CD4-positive, alpha-beta T cell treated with Interleukin-4 for 4 hours (primary cell): ENCODE measurements at regions not wholly inside any gene's neighbourhood (a gene's known extent, or its start where the extent isn't known, plus 50 kb on each side); places are given as distances from the start of the nearest gene placed in this dataset.

Experiments used
- DNase-seq: peaks from one replicate; pipeline ENCODE4 v3.0.0-alpha.2; 2020

DNA sequence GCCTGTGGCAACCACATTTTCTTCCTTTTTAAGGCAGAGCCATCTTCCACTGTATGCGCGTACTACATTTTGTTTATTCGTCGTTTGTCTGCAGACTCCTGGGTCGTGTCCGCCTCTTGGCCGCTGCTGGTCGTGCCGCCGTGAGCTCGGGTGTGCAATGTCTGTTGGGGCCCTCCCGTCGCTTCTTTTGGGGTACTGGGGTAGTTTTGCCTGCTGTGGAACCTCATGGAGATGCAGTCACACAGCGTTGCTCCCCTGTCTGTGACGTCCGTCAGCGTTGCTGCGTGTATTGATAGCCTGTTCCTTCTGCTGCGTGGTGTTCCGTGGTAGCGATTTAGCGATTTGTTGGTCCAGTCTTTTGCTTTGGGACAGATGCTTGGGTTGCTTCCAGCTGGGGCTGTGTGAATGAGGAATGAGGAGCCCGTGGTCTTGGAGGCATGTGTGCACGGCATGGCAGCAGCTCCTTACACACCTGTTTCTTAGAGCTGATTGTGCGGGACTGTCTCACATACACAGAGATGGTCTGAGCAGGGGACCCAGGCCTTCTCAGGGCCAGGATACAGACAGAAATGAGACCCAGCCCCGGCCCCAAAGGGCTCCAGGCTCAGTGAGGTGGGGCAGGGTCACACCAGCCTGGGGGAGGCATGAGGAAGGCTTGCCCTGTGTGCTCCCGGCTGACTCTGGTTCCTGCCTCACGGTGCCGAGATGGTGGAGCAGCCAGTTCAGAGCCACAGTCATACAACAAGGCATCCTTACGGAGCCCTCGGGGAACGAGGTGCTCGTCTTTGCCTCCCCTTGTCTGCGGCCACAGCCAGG lies 78.4 kb upstream of the GSE1 start:
- DNase-seq, result no peak

DNA sequence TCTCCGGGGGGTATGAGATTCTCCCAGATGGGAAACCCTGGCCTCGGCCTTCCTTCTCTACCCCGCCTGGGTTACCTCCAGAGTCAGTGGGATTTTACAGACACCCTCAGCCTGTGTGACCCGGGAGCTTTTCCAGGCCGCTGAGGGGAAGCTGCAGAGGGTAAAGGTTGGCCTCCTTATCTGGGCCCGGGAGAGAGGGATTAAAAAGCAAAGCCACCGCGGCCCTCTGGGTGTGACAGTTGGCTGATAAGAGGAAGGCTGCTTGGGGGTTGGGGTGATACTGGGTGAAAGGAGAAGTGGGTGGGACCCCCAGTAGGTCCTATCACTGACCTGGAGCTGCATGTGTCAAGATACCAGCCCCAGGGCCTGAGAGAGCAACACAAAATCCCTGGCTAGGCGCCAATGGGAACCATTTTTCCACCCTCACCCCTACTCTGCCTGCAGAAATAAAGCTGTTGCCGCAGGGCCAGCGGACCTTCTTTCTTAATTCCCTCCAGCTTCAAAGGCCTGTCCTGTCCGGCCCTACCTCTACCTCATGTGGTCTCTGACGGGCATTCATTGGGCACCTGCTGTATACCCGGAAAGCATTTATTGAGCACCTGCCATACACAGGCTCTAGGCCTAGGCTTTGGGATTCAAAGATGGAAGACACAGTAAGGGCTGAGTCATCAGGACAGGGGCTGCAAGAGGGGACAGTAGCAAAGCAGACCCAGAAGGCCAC lies 77.6 kb upstream of the GSE1 start:
- no peak for DNase-seq

DNA sequence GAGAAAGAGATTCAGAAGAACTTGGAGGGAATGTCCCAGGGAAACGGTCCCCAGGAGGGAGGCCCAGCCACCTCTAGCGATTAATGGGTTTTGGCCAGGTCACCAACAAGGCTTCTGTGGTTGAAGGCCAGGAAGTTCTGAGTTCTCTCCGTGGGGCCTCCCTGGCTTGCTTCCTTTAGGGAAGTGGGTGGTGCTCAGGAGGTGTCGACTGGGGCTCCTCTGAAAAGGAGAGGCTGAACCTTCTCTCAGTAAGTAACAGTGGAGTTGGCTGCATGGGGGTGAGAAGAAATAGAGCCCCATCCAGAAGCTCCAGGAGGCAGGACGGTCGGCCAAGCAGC lies 77.1 kb upstream of the GSE1 start:
- DNase-seq, result no peak

DNA sequence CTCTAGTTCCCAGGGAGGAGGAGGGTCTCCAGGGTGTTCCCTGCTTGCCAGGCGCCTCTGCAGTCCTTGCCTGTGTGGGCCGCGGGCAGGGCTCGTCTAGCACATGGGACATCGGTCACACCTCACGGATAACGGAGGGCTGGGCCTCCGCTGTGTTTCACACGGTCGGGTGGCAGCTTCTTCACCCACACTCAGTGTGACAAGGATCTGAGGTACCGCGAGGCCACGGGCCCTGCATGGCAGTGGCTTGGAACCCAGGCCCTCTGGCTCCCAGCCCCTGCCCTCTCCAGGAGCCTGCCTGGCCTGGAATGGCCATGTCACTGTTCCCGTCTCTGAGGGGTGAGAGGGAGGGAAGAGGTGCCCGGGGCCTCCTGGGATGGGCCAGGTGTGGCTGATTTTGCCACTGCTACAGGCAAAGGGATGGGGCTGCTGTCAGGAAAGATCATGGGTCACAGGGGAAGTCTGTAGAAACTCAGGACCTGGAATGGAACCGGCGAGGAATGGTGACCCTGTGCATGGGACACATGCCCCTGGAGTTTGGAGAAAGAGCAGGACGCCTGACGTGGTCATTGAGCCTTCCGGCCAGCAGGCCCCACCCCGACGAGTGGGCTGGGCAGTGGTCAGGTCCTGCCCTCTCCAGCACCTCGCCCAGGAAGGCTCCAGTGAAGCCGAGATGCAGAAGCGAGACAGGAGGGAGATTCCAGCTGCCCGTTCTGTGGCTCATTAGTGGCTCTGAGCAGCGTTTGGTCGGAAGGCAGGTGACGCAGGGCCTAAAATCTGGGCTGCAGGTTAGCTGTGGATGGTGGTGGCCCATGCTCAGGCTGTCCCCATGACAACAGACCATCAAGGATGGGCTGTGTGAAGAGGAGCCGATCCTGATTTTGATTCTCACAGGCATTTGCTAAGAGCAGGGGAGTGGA lies 76.5 kb upstream of the GSE1 start:
- DNase-seq, result no peak

DNA sequence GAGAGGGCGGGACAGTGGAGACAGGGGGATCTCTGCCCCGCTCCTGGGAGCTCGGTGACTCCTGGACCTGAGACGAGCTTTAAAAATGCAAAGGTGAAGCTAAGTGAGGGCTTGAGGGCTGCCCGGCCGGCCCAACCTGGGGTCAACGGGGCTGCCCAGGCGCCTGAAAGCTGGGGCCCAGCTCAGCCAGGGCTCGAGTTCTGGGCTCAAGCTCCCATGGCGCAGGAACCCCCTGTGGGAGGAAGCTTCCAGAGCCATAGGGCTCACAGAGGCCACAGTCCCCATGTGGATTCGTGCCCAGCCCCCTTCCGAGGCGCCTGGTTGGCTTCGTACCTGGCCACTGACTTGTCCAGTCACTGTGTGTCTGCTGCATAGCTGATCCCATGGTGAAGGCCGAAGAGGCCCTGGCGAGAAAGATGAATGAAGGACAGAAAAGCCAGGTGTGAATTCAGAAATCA lies 75.8 kb upstream of the GSE1 start:
- no peak for DNase-seq

DNA sequence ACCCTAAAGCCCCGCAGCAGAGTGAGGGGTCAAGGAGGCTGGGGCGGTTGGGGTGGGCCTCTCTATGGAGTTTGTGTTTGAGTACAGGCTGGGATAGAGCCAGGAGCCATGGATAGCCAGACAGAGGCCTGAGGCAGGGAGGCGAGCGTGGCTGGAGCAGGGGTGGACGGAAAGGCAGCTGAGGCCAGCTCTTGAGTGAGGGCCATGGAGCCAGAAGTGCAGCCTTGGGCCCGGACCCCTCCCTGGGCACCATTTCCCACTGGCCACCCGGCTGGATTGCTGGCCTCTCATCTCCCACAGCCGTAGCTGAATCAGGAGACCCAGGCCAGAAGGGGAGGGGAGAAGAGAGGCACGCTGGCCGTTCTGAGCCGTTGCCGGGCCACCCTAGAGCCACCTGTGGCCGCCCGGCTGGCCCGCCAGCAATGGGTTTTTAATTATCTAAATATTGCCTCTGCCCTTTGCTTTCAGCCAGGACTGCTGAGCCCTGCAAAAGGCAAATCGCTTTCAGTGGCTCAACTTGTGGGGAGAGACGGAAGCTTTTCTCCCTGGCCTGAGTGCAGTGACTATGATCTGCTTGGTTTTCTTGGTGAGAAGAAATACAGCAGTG lies 75.2 kb upstream of the GSE1 start:
- DNase-seq, result no peak

DNA sequence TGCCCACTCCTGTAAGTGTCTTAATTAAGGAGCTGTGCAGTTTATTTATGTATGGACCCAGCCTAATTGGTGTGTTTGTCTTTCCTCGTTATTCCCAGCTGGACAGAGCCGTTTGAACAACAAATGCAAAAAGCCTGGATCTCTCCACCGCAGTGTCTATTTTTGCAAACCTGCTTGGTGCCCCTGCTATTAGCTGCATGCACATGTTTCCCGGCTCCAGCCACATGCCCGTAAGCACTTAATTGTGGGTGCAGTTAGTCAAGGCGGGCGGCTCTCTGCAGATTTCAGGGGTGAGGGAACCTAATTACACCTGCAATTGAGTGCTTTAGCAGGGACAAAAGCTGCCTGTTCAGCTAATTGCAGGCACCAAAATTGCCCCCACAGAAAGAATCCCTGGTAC lies 74.0 kb upstream of the GSE1 start:
- no peak for DNase-seq

DNA sequence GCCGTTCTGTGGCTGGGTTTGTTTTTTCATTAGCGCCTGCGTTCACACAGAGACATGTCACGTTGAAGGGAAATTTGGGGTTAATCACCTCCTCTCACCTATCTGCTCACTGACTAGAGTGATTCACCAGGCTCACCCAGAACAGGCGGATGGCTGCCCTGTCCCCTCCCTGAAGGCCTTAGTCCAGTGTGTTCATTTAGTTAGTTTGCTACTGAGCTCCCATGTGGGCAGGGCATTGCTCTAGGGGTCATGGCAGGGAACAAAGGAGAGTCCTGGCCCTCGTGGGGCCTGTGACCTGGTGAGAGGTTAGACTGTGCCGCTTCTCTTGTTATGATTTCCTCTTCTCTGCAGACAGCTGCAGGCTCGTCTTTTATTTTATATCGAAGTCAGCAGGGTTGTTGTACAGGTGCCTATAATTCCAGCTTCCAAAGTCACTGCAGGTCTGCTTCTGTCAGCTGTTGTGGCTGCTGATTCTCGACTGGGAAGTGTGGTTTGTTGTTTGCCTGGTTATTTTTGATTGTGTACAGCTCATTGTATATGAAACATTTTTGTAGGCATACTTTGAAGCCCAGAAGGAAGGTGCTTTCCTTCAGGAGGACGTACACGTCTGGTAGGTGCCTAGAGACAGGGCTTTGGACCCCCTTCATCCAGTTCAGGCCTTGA lies 73.4 kb upstream of the GSE1 start:
- no peak for DNase-seq

DNA sequence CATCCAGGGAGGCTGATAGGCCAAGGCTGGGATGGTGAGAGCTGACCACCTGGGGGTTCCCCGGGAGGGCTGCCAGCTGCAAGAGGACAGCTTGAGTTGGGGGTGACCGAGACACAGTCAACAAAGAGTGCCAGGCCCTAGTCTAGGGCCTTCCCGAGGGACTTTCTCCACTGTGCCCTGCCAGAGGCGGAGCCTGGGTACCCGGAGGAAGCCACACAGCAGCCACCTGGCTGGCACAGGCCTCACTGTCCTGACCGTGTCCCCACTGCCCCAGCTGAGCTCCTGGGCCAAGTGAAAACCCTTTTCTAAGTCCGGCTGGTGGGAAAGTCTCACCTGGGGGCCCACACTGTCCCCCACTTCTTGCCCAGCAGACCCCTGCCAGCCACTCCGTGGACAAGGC lies 71.9 kb upstream of the GSE1 start:
- DNase-seq, result no peak

DNA sequence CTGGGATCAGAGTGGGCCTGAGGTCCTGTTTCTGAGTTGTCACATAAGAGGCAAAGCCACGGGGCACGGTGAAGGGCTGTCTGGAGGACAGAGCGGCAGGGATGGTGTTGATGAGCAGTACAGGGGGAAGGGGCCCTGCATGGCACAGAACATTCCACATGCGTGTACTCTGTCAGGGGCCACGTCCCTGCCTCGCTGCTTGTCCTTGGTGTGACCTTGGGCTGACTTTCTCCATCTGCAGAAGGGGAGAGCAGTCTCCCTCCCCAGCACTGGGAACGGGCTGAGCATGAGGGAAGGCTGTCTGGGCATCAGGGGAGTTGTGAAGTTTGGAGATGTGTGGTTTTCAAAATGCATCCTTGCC lies 71.5 kb upstream of the GSE1 start:
- no peak for DNase-seq

DNA sequence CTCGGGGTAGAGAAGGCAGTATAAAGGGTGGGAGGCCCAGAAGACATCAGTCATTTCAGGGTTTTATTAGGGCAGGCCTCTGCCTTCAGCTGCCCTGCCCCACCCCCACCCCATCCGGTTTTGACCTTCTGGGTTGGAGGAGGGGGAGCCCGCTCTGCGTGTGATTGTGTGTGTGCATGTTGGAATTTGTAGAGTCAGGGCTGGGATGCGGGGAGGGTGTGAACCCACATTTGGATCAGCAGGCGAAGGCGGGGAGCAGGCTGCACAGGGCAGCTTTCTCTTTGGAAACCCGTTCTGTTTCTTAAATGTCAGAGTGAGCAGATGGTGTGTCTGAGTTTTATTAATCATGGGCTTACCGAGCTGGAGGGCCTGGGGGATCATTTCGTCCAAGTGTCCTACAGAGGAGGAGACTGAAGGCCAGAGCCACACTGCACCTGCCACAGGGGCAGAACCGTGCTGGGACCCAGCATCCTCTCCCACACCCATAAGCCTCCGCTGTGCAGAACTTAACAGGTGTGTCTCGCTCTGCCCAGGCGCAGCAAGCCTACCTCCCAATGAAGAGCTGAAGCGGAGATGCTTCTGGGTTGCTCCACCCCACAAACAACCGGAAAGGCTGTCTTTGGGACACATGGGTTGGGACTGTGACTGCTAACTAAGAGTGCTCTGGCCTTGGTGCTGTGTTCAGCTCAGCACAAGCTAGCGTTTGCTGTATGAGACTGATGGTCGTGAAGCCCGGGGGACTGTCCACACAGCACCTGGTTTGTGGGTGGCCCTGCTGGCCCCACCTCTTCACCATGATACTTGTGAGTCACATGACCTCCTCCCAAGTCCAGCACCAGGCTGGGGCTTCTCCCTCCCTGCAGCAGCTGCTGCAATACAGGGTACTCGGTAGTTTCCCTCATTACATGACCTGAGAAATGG lies 70.9 kb upstream of the GSE1 start:
- DNase-seq, result no peak

DNA sequence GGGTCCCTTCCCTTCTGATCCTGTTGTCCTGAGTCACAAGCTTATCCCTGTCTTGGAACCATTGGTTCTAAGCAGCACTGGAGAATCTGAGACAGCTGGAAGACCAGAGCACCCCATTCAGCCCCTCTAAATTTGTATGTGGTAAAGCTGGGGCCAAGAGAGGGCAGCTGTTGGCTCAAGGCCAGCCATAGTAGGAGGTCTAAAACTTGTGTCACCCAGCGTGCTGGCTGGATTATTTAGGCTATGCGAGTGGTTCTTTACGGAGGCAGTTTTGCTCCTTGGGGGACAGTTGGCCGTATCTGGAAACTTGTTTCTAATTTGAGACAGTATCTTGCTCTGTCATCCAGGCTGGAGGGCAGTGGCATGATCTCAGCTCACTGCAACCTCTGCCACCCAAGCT lies 69.6 kb upstream of the GSE1 start:
- DNase-seq, result no peak

DNA sequence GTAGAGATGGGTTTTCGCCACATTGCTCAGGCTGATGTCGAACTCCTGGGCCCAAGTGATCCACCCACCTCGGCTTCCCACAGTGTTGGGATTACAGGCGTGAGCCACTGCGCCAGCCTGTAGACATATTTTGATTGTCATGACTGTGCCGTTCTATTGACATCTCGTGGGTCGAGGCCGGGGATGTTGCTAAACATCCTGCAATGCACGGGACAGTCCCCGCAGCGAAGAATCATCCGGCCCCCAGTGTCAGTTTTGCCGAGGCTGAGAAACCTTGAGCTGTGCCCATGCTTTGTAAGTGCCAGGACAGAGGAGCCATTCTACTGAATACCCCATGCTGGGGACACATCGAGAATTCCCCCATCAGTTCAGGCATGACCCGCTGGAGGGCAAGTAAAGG lies 69.1 kb upstream of the GSE1 start:
- no peak for DNase-seq

DNA sequence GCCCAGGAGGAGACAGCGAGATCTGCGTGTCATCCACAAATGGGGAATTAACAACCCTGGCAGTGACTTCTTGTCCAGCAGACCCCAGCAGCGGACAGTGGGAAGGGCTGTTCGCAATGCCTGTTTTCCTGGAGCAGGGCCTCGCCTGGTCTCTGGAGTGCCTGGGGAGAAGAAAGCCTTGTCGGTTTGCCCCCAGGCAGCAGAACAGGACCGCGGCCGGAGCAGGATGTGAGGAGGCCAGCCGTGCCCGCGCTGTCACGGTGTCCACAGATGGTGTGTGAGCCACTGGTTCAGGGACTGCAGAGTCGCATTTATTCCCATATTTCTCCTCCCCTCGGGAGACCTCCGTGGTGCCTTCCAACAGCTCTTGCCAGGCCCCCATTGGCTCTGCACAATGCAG lies 68.5 kb upstream of the GSE1 start:
- DNase-seq, result no peak

DNA sequence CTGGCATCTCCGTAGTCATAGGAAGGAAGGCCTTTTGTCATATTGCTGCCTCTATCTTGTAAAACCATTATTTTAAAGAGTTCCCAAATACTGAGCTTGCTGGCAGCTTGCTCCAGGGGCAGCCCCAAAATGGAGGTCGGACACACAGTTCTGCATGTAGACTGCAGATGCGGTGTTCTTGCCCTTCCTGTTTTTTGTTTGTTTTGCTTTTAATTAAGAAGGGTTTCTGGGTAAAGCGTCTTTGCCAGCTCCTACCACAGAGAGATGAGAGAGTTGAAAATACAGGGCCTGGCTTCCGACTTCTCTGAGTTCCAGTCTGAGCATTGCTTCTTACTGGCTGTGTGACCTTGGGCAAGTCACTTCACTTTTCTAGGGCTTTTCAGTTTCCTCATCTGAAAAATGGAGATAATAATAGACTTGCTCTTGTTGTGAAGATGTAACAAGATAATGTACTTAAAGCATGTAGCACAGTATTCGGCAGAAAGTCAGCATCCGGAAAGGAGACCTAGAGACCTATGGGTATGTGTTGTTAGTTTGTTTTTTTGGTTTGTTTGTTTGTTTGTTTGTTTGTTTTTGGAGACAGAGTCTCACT lies 67.8 kb upstream of the GSE1 start:
- DNase-seq, result no peak

DNA sequence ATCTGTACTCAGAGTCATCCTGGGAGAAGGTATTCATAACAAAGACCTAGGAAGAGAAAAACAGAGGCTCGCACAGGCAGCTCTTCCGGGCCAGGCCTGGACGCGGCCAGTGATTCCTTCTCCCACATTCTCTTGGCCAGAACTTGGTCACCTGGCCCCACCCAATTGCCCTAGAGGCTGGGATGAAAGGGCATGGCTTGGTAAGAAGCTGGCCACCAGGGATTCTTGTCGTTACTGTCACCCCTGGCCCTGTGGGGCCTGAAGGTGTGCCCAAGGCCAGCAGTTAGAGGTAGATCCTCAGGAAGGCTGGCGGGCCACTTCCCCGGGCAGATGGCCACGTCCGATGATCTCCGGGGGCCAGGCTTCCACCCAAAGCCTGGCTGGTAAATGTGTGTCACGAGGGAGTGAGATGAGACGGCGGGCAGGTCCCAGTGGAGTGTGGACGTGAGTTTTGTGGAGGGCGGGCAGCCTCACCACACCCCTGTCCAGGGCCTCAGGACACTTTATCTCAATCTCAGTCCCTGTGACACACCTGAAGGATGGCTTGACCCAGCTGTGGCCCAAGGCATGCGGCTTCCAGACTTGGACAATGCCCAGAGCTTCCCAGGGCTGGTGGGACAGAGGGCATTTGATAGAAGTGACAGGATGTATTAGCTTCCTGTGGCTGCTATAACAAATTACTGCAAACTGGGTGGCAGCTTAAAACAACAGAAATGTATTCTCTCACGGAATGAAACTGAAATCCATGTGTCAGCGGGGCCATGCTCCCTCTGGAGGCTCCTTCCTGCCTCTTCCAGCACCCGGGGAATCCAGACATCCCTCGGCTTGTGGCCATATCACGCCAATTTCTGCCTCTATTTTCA lies 66.3 kb upstream of the GSE1 start:
- no peak for DNase-seq

DNA sequence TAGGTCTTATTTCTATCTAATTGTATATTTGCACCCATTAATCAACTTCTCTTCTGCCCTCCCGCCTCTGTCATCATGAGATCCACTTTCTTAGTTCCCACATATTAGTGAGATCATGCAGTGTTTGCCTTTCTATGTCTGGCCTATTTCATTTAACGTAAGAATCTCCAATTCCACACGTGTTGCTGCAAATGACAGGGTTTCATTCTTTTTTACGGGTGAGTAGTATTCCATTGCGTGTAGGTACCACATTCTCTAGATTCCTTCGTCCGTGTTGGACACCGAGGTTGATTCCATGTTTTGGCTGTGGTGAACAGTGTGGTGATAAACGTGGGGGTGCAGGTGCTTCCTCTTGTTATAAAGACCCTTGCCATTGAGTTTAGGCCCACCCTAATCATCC lies 64.7 kb upstream of the GSE1 start:
- DNase-seq, result no peak

DNA sequence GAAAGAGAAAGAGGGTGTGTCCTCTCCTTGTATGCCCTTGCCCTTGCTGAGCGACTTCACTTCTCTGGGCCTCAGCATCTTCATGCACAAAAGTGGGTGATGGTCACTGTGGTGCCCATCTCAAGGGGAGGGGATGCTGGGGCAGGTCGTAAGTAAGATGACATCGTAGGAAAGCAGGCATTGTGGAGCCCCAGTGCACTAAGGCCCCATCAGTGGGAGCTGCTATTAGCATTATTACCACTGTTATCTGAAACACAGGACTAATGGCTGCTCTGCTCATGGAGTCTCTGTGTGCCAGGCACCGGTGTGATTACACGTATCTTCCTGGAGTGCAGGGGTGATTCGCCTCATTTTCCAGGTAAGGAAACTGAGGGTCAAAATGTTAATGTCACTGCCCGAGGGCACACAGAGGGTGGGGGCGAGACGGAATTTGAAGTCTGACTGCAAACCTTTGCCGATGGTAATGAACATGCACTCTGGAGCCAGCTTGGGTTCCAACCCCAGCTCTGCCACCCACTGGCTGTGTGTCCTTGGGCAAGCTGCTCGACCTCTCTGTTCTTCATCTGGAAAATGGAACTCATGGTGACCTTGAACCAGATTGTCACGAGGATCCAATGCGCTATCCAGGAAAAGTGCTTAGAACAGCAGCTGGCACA lies 63.2 kb upstream of the GSE1 start:
- no peak for DNase-seq

DNA sequence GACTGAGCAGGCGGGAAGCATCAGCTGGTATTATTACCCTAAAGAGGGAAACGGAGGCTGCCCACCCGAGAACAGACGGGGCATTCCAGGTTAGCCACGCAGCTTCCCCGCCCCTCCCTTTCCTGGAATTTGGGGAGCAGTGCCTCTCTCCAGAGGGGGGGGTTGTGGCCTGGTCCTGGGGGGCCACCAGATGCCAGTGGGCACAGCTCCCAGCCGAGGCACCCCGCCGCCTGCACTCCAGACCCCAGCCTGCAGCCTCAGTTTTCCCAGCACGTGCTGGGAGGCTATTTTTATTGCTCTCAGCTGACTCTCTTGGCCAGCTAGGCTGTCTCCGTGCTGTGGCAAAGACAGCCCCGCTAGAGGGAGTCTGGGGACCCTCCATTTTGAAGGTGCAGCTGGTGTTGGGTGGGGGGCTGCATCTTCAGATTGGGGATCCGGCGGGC lies 62.7 kb upstream of the GSE1 start:
- DNase-seq, result no peak
